Activated T-helper 1 cell treated with Interleukin-2 at 50 U/mL for 16 hours (primary cell): ENCODE measurements at regions not wholly inside any gene's neighbourhood (a gene's known extent, or its start where the extent isn't known, plus 50 kb on each side); places are given as distances from the start of the nearest gene placed in this dataset.

Experiments
- DNase-seq: peaks from one replicate; pipeline ENCODE4 v3.0.0-alpha.2; 2020; ENCODE audit warnings: low read depth

- DNase-seq: no peak
Observed at GRCh38 chr5:99133921-99134320, 205.1 kb upstream of the CHD1 start.

GRCh38 chr5:99129768-99130501 lies 201.1 kb upstream of the CHD1 start:
- no peak for DNase-seq

GRCh38 chr5:99122976-99123375 lies 194.2 kb upstream of the CHD1 start:
- no peak for DNase-seq

GRCh38 chr5:99119326-99119725 lies 190.5 kb upstream of the CHD1 start:
- DNase-seq: no peak

GRCh38 chr5:99116526-99116925 lies 187.7 kb upstream of the CHD1 start:
- DNase-seq: no peak

GRCh38 chr5:99109894-99110293 lies 181.1 kb upstream of the CHD1 start:
- no peak for DNase-seq

- no peak for DNase-seq
Observed at GRCh38 chr5:99105216-99105615, 176.4 kb upstream of the CHD1 start.

GRCh38 chr5:99104538-99105132 lies 175.8 kb upstream of the CHD1 start:
- DNase-seq: no peak

GRCh38 chr5:99102073-99102697 lies 173.4 kb upstream of the CHD1 start:
- DNase-seq: no peak

GRCh38 chr5:99099691-99100090 lies 170.9 kb upstream of the CHD1 start:
- no peak for DNase-seq

- DNase-seq: no peak
Observed at GRCh38 chr5:99089822-99090549, 161.2 kb upstream of the CHD1 start.

GRCh38 chr5:99088309-99088708 lies 159.5 kb upstream of the CHD1 start:
- no peak for DNase-seq

- no peak for DNase-seq
Observed at GRCh38 chr5:99083197-99083596, 154.4 kb upstream of the CHD1 start.

- DNase-seq: no peak
Observed at GRCh38 chr5:99081711-99082110, 152.9 kb upstream of the CHD1 start.

GRCh38 chr5:99076723-99077640 lies 148.2 kb upstream of the CHD1 start:
- DNase-seq: no peak

- DNase-seq: no peak
Observed at GRCh38 chr5:99072846-99073245, 144.0 kb upstream of the CHD1 start.

GRCh38 chr5:99070822-99071221 lies 142.0 kb upstream of the CHD1 start:
- DNase-seq: no peak

- no peak for DNase-seq
Observed at GRCh38 chr5:99070362-99070761, 141.6 kb upstream of the CHD1 start.

GRCh38 chr5:99068944-99069650 lies 140.3 kb upstream of the CHD1 start:
- no peak for DNase-seq

GRCh38 chr5:99063737-99064136 lies 134.9 kb upstream of the CHD1 start:
- DNase-seq: no peak

GRCh38 chr5:99061711-99062110 lies 132.9 kb upstream of the CHD1 start:
- DNase-seq: no peak
